Activated T-helper 2 cell treated with anti-CD3 and anti-CD28 coated beads, Interferon-gamma antibody, Interleukin-2, Interleukin-4, amounts not matched to agents 10 μg/mL and 5 μg/mL and 100 μg/mL, durations not matched to agents 14 hours and 24 hours and 36 hours (primary cell): ENCODE measurements at regions not wholly inside any gene's neighbourhood (a gene's known extent, or its start where the extent isn't known, plus 50 kb on each side); places are given as distances from the start of the nearest gene placed in this dataset.

Experiments
- DNase-seq: peaks from one replicate; pipeline ENCODE4 v3.0.0; 2021; ENCODE audit warnings: low spot score
- H3K27ac Mint-ChIP-seq: one replicate; pipeline ENCODE4 v1.8.0; 2021; ENCODE audit warnings: mixed read lengths
- H3K27me3 Mint-ChIP-seq: one replicate; pipeline ENCODE4 v1.8.0; 2021; ENCODE audit warnings: low read depth, mixed read lengths
- H3K36me3 Mint-ChIP-seq: one replicate; pipeline ENCODE4 v1.8.0; 2021; ENCODE audit warnings: low read depth, mixed read lengths
- H3K4me1 Mint-ChIP-seq: one replicate; pipeline ENCODE4 v1.8.0; 2021; ENCODE audit warnings: low read depth, mixed read lengths
- H3K4me3 Mint-ChIP-seq: one replicate; pipeline ENCODE4 v1.8.0; 2021; ENCODE audit warnings: low read depth, mild to moderate bottlenecking, moderate library complexity, mixed read lengths
- H3K9me3 Mint-ChIP-seq: one replicate; pipeline ENCODE4 v1.8.0; 2021; ENCODE audit warnings: mixed read lengths
- intact Hi-C: fragments of 100-400 bp; cut with micrococcal nuclease; formaldehyde crosslinking; loops from one replicate; pipeline ENCODE4 v1.15.1; 2023

- intact Hi-C loops, result no loop called here
- no peaks in the 10 kb centered on the region for H3K4me1 Mint-ChIP-seq
- peaks cover 4% of the 10 kb centered on the region for H3K9me3 Mint-ChIP-seq
- DNase-seq, result no peak
- no peak overlapping the region for H3K27ac Mint-ChIP-seq
- H3K36me3 Mint-ChIP-seq, result no peaks in the 10 kb centered on the region
- no peak overlapping the region for H3K4me3 Mint-ChIP-seq
- no peaks in the 10 kb centered on the region for H3K27me3 Mint-ChIP-seq
Measured at GRCh38 chr6:9405825-9406224, 970.5 kb upstream of the SLC35B3 start.

- Mint-ChIP-seq H3K4me1 (no peaks in the 10 kb centered on the region), H3K27me3 (no peaks in the 10 kb centered on the region), H3K9me3 (peaks cover 4% of the 10 kb centered on the region), H3K36me3 (no peaks in the 10 kb centered on the region), H3K4me3 (no peak overlapping the region), H3K27ac (no peak overlapping the region)
- DNase-seq, result no peak
- intact Hi-C loops, result no loop called here
Measured at GRCh38 chr6:9405369-9405768, 970.0 kb upstream of the SLC35B3 start.

- intact Hi-C loops, result no loop called here
- Mint-ChIP-seq H3K9me3 (peaks cover 4% of the 10 kb centered on the region), H3K27me3 (no peaks in the 10 kb centered on the region), H3K4me3 (no peak overlapping the region), H3K4me1 (no peaks in the 10 kb centered on the region), H3K27ac (no peak overlapping the region), H3K36me3 (no peaks in the 10 kb centered on the region)
- DNase-seq, result no peak
Measured at GRCh38 chr6:9404351-9405146, 969.2 kb upstream of the SLC35B3 start.

DNA sequence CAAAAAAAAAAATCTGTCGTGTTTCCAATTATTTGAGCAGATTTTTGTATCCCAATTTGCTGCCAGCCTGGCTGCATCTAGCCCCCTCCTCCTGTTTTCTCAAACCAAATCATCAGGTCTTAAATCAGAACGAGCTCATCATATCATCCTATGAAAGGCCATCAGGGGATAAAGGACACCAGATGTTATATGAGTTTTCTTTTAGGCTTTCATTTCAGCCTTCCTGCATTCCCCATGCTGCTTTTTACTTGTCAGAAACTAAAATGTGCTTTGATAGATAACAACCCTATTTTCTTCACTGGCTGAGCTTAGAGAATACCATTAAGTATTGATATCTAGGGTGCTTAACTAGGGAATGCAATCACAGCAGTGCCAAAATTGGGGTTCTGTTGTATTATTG, 968.4 kb upstream of the SLC35B3 start:
- no peaks in the 10 kb centered on the region for H3K4me1 Mint-ChIP-seq
- no peaks in the 10 kb centered on the region for H3K27me3 Mint-ChIP-seq
- H3K36me3 Mint-ChIP-seq, result no peaks in the 10 kb centered on the region
- H3K27ac Mint-ChIP-seq, result no peak overlapping the region
- H3K9me3 Mint-ChIP-seq, result peaks cover 4% of the 10 kb centered on the region
- no peak overlapping the region for H3K4me3 Mint-ChIP-seq
- no peak for DNase-seq
- intact Hi-C loops, result no loop called here

GRCh38 chr6:9401960-9402359, 966.6 kb upstream of the SLC35B3 start:
- no peaks in the 10 kb centered on the region for H3K27me3 Mint-ChIP-seq
- peaks cover 4% of the 10 kb centered on the region for H3K9me3 Mint-ChIP-seq
- DNase-seq, result no peak
- no peak overlapping the region for H3K4me3 Mint-ChIP-seq
- no peaks in the 10 kb centered on the region for H3K4me1 Mint-ChIP-seq
- H3K27ac Mint-ChIP-seq, result no peak overlapping the region
- no peaks in the 10 kb centered on the region for H3K36me3 Mint-ChIP-seq
- intact Hi-C loops, result no loop called here

DNA sequence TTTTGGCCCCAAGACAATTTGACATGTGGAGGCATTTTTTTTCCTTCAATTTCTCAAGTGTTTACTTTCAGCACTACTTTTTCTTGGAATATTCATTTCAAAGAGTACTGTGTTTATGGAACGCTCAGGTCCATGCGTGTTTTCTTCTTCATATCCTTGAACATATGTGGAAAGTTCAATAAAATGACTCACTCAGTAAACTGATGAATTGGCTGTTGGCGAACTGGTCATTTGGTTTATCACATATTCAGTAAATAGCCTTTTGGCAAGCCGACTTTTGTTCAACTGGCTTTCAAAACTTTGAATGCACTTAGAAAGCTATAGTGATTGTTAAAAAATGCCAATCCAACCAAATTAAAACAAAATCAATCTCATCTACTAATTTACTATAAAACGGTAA, 964.6 kb upstream of the SLC35B3 start:
- Mint-ChIP-seq H3K4me1 (no peaks in the 10 kb centered on the region), H3K27me3 (no peaks in the 10 kb centered on the region), H3K4me3 (no peak overlapping the region), H3K36me3 (no peaks in the 10 kb centered on the region), H3K9me3 (no peaks in the 10 kb centered on the region), H3K27ac (no peak overlapping the region)
- DNase-seq, result no peak
- intact Hi-C loops, result no loop called here

DNA sequence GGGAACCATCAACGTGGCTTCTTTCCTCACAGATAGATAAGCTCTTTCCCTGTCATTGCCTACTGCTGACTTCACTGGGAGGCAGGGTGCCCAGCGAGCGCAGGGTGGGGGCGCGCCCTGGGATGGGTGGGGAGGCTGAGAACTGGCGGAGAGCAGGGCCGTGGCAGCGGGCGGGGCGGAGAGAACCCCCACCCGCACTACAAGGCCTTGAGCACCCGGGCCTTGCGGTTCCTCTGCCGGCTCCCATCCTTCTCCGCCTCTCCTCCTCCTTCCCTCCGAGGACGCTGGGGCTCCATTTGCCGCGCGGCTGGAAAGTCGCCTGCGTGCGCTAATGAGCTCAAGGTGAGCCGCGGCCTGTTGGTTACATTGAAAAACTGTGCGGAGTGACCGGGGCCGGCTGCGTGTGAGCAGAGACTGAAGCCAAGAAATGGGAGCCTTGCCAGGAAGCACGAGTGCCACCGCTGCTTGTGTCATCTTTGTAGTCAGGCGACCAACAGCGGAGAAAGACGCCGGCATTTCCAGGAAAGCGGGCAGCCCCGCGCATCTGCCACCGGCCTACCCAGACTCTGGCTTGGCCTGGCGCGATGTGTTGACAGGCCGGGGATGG, 963.5 kb upstream of the SLC35B3 start:
- intact Hi-C loops, result no loop called here
- no peak overlapping the region for H3K27ac Mint-ChIP-seq
- H3K36me3 Mint-ChIP-seq, result no peaks in the 10 kb centered on the region
- H3K4me3 Mint-ChIP-seq, result no peak overlapping the region
- DNase-seq, result no peak
- no peaks in the 10 kb centered on the region for H3K9me3 Mint-ChIP-seq
- no peaks in the 10 kb centered on the region for H3K4me1 Mint-ChIP-seq
- no peaks in the 10 kb centered on the region for H3K27me3 Mint-ChIP-seq

- Mint-ChIP-seq H3K4me1 (no peaks in the 10 kb centered on the region), H3K36me3 (no peaks in the 10 kb centered on the region), H3K27me3 (no peaks in the 10 kb centered on the region), H3K4me3 (no peak overlapping the region), H3K9me3 (no peaks in the 10 kb centered on the region), H3K27ac (no peak overlapping the region)
- intact Hi-C loops, result no loop called here
- no peak for DNase-seq
Measured at GRCh38 chr6:9398071-9398766, 962.9 kb upstream of the SLC35B3 start.

DNA sequence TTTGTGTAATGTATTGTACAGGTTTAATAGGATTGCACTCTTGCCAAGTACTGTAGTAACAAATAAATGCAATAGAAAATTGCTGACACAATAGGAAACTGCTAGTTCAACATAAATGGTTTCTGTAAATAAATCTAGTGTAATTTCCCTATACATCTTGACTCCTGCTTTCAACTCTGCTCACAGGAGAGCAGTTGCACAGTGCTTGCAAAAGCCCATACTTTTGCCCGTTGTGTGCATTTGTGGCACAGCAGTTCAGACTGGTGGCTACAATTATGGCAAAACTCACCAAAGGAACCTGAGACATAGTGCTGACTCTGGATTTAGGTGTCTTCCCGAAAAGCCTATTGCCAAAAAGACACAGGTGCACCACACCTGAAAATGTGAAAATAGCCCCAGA, 953.3 kb upstream of the SLC35B3 start:
- no peak overlapping the region for H3K4me3 Mint-ChIP-seq
- no peaks in the 10 kb centered on the region for H3K36me3 Mint-ChIP-seq
- intact Hi-C loops, result no loop called here
- no peaks in the 10 kb centered on the region for H3K27me3 Mint-ChIP-seq
- no peak for DNase-seq
- no peaks in the 10 kb centered on the region for H3K4me1 Mint-ChIP-seq
- no peak overlapping the region for H3K27ac Mint-ChIP-seq
- no peaks in the 10 kb centered on the region for H3K9me3 Mint-ChIP-seq

GRCh38 chr6:9380568-9380967, 945.2 kb upstream of the SLC35B3 start:
- intact Hi-C loops, result no loop called here
- no peak overlapping the region for H3K27ac Mint-ChIP-seq
- H3K9me3 Mint-ChIP-seq, result peaks cover 15% of the 10 kb centered on the region
- H3K4me1 Mint-ChIP-seq, result no peaks in the 10 kb centered on the region
- H3K36me3 Mint-ChIP-seq, result no peaks in the 10 kb centered on the region
- no peaks in the 10 kb centered on the region for H3K27me3 Mint-ChIP-seq
- no peak for DNase-seq
- H3K4me3 Mint-ChIP-seq, result no peak overlapping the region

GRCh38 chr6:9373308-9373707, 938.0 kb upstream of the SLC35B3 start:
- DNase-seq, result no peak
- no peaks in the 10 kb centered on the region for H3K27me3 Mint-ChIP-seq
- H3K4me3 Mint-ChIP-seq, result no peak overlapping the region
- no peaks in the 10 kb centered on the region for H3K4me1 Mint-ChIP-seq
- H3K36me3 Mint-ChIP-seq, result no peaks in the 10 kb centered on the region
- intact Hi-C loops, result no loop called here
- no peak overlapping the region for H3K27ac Mint-ChIP-seq
- peaks cover 11% of the 10 kb centered on the region for H3K9me3 Mint-ChIP-seq

DNA sequence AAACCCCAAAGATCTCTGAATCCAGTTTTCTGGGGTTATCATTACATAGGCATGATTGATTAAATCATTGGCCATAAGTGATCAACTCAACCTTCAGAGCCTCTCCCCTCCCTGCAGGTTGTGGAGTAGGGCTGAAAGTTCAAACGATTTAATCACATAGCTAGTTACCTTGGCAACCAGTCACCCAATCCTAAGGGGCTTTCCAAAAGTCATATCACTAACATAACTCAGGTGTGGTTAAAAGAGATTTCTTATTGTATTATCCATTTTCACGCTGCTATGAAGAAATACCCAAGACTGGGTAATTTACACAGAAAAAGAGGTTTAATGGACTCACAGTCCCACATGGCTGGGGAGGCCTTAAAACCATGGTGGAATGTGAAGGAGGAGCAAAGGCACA, 935.1 kb upstream of the SLC35B3 start:
- Mint-ChIP-seq H3K36me3 (no peaks in the 10 kb centered on the region), H3K27me3 (no peaks in the 10 kb centered on the region), H3K4me3 (no peak overlapping the region), H3K27ac (no peak overlapping the region), H3K9me3 (peaks cover 16% of the 10 kb centered on the region), H3K4me1 (no peaks in the 10 kb centered on the region)
- no peak for DNase-seq
- intact Hi-C loops, result no loop called here

DNA sequence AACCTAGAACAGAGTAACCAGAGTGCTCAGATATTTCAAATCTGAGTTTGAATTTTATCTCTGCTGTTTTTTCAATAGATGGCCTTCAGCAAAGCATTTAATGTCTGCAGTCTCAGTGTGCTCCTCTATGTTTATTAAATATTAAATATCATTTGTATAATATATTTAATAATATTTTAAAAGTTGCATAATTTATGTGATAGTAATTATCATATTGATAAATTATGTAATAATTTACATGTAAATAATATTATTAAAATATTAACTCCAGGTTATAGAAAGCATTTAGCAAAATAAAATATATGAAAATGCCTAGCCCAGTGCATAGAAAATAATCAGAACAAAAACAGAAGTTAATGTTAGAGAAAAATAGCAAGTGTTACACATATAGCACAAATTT, 930.0 kb upstream of the SLC35B3 start:
- peaks cover 13% of the 10 kb centered on the region for H3K9me3 Mint-ChIP-seq

More for the DNA sequence above, 930.0 kb upstream of the SLC35B3 start:
- intact Hi-C loops, result no loop called here
- Mint-ChIP-seq H3K36me3 (no peaks in the 10 kb centered on the region), H3K27ac (no peak overlapping the region), H3K4me3 (no peak overlapping the region), H3K27me3 (no peaks in the 10 kb centered on the region), H3K4me1 (no peaks in the 10 kb centered on the region)
- no peak for DNase-seq
